RWPE1 (cell line): ENCODE measurements at regions not wholly inside any gene's neighbourhood (a gene's known extent, or its start where the extent isn't known, plus 50 kb on each side); places are given as distances from the start of the nearest gene placed in this dataset.

Source experiments
- CTCF ChIA-PET: fragments of 350-600 bp; sonication (Branson Sonifier 250); formaldehyde crosslinking; extraction: SDS; loops from one replicate; lab custom pipeline; 2021; lab: Yijun Ruan, JAX
- POLR2A ChIA-PET: fragments of 400-600 bp; formaldehyde crosslinking; extraction: SDS; loops from one replicate; lab custom pipeline; 2020; ENCODE audit warnings: antibody characterized with exemption; ENCODE audit not compliant: low non-redundant PET; lab: Yijun Ruan, JAX
- DNase-seq: peaks from one replicate; pipeline ENCODE4 v3.0.0; 2012; ENCODE audit warnings: low spot score
- H3K27ac ChIP-seq: fragments of 450-650 bp; 2 replicates; pipeline ENCODE4 v1.5.1; 2017
- TF ChIP-seq, protein P1 (sequence below): fragments of 450-650 bp; conservative IDR thresholded peaks from 2 replicates; pipeline ENCODE4 v1.5.1; 2017; ENCODE audit warnings: low read depth, mild to moderate bottlenecking

DNA sequence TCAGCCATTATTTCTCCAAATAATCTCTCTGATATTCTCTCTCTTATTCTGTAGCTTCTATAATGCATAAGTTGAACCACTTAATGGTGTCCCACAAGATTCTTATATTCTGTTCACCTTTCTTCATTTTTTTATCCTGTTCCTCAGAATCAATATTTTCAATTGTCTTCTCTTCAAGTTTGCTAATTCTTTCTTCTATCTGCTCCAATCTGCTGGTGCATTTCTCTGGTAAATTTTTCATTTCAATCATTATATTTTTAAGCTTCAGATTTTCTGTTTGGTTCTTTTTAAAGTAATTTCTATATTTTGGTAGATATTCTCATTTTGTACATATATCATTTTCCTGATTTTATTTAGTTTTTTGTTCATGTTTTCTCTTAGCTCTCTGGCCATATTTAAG lies 272.6 kb downstream of the ZEB1 start:
- ChIA-PET POLR2A (no interaction called here), CTCF (no interaction called here)
- H3K27ac ChIP-seq = no peak overlapping the region
- no peak for DNase-seq
- TF ChIP-seq, protein P1, sequence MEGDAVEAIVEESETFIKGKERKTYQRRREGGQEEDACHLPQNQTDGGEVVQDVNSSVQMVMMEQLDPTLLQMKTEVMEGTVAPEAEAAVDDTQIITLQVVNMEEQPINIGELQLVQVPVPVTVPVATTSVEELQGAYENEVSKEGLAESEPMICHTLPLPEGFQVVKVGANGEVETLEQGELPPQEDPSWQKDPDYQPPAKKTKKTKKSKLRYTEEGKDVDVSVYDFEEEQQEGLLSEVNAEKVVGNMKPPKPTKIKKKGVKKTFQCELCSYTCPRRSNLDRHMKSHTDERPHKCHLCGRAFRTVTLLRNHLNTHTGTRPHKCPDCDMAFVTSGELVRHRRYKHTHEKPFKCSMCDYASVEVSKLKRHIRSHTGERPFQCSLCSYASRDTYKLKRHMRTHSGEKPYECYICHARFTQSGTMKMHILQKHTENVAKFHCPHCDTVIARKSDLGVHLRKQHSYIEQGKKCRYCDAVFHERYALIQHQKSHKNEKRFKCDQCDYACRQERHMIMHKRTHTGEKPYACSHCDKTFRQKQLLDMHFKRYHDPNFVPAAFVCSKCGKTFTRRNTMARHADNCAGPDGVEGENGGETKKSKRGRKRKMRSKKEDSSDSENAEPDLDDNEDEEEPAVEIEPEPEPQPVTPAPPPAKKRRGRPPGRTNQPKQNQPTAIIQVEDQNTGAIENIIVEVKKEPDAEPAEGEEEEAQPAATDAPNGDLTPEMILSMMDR = no peak

DNA sequence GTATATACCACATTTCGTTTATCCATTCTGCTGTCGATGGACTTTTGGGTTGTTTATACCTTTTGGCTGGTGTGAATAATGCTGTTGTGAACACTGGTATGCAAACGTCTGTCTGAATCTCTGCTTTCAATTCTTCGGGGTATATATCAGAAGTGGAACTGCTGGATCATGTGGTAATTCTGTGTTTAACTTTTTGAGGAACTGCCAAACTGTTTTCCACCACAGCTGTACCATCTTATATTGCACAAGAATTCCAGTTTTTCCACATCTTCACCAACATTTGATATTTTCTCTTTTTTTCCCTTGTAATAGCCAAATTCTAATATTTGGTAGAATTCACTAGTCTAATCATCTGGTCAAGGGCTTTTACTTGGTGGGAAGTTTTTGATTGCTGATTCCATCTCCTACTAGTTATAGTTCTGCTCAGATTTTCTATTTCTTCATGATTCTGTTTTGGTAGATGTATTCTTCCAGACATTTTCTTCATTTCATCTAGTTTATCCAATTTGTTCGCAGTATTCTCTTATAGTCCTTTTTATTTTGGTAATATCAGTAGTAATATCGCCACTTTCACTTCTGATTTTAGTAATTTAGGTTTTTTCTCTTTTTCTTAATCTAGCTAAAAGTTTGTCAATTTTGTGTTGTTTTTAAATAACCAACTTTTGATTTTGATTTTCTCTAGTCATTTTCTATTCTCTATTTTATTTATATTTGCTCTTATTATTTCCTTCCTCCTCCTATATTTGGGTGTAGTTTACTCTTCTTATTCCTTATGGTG lies 271.2 kb downstream of the ZEB1 start:
- POLR2A ChIA-PET = no interaction called here
- H3K27ac ChIP-seq = no peak overlapping the region
- CTCF ChIA-PET = no interaction called here
- no peak for DNase-seq
- TF ChIP-seq, protein P1 = no peak

DNA sequence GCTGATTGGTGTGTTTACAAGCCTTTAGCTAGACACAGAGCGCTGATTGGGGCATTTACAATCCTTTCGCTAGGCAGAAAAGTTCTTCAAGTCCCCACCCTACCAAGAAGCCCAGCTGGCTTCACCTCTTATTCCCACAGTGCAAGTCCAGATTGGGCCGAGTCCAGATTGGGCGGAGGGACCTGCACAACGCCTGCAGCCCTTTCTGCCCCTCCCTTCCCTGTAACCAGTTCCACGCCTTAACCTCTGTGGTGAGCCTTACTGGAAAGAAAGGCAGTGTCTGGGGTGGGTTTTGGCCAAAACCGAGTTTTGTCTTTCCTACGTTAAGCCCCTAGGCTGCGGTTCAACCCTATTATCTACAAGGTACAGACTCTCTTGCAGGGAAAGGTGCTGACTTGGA lies 268.7 kb downstream of the ZEB1 start:
- DNase-seq = no peak
- CTCF ChIA-PET = interaction anchor here (0.6 kb wide), 1 partner anchor 29 kb away, joined by 3 read pairs; no protein-coding TSS in a partner anchor
- H3K27ac ChIP-seq = no peak overlapping the region
- TF ChIP-seq, protein P1 = no peak
- POLR2A ChIA-PET = no interaction called here

DNA sequence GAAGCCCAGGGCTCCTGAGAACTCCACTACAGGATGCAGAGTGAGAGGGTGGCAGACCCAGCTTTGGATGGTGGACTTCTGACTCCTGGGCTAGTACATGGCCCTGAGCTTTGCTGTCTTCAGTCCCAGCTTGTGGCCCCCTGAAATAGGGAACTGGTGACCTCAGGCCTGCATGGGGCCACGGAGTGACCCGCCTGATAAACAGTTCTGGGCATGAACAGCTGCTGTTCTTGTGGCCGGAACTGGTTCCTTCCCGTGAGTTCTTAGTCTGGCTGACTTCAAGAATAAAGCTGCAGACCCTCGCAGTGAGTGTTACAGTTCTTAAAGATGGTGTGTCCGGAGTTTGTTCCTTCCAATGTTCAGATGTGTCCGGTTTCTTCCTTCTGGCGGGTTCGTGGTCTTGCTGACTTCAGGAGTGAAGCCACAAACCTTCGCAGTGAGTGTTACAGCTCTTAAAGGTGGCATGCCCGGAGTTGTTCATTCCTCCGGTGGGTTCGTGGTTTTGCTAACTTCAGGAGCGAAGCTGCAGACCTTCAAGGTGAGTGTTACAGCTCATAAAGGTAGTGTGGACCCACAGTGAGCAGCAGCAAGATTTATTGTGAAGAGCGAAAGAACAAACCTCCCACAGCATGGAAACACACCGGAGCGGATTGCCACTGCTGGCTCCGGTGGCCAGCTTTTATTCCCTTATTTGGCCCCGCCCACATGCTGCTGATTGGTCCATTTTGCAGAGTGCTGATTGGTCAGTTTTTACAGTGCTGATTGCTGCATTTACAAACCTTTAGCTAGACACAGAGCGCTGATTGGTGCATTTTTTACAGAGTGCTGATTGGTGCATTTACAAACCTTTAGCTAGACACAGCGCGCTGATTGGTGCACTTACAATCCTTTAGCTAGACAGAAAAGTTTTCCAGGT lies 268.0 kb downstream of the ZEB1 start:
- DNase-seq = no peak
- H3K27ac ChIP-seq = no peak overlapping the region
- TF ChIP-seq, protein P1 = no peak
- ChIA-PET CTCF (no interaction called here), POLR2A (no interaction called here)

DNA sequence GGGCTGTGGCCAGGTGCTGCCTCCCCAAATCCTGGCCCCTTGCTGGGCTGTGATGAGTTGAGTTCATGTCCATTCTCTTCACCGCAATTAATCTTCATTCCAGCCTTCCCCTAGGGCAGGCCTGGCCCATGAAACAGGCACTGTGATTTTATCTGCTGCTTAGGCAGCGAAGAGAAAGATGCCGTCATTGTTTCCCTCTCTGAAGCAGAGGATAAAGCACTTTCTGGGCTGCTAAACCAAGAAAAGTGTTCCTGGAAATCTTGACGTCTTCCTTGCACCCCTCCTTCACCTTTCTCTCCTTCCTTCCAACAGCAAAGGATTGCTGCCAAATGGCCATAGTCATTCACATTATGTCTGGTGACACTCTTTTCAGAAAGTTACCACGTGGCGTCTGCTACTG lies 265.9 kb downstream of the ZEB1 start:
- POLR2A ChIA-PET = no interaction called here
- TF ChIP-seq, protein P1 = no peak
- CTCF ChIA-PET = no interaction called here
- H3K27ac ChIP-seq = no peak overlapping the region
- DNase-seq = no peak

DNA sequence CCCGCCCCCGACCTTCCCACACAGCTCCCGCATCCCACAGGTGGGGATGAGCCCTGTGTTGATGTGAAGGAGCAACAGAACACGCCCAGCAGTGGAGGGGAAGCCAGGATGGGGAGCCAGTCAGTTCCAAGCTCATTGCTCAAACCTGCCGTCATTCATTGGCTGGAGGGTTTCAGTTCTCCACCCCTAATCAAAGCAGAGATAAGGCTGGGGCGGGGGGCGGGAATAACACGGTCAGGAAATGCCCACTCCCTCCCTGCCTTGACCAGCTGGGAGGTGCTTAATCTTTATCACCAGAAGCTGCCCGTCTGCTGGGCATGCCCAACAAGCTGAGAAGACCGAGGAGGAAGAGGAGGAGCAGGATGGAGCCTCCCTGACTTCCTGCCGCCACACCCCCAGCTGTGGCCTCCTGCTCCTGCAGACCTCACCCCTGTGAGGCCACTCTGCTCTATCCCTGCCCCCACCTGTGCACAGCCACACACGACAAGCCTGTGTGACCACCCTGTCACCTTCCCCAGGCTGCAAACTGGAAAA lies 265.1 kb downstream of the ZEB1 start:
- no peak overlapping the region for H3K27ac ChIP-seq
- no peak for DNase-seq
- ChIA-PET POLR2A (no interaction called here), CTCF (no interaction called here)
- TF ChIP-seq, protein P1 = no peak
